PC-3 (cell line): ENCODE measurements at regions not wholly inside any gene's neighbourhood (a gene's known extent, or its start where the extent isn't known, plus 50 kb on each side); places are given as distances from the start of the nearest gene placed in this dataset.

ENCODE experiments used
- ATAC-seq: fragments of 200-7000 bp; cut with Tn5 transposase; 2 replicates; pipeline ENCODE4 v1.9.1; 2020; ENCODE audit warnings: mild to moderate bottlenecking, moderate library complexity
- BruUV-seq: library from RNA; stranded (reverse); fragments of 400-500 nt; replicated peaks from 2 replicates; lab custom pipeline; 2021; lab: Mats Ljungman, UMichigan
- CTCF ChIA-PET: fragments of 300-600 bp; sonication (Branson Sonifier 250); formaldehyde crosslinking; loops from one replicate; lab custom pipeline; 2022; ENCODE audit warnings: antibody characterized with exemption; lab: Charles Lee
- POLR2A ChIA-PET: fragments of 300-600 bp; sonication (Branson Sonifier 250); formaldehyde crosslinking; loops from one replicate; lab custom pipeline; 2022; ENCODE audit warnings: antibody characterized with exemption; ENCODE audit not compliant: unreplicated experiment; lab: Charles Lee
- DNase-seq: peaks from one replicate; pipeline ENCODE4 v3.0.0-alpha.2; 2015
- H2AFZ ChIP-seq: fragments of 300-600 bp; sonication (generic); 2 replicates; pipeline ENCODE4 v1.6.0; 2016; ENCODE audit warnings: antibody characterized with exemption, low read length
- H3F3A ChIP-seq: fragments of 300-600 bp; sonication (generic); one replicate; pipeline ENCODE4 v1.6.0; 2017; ENCODE audit warnings: antibody characterized with exemption, low read length, control low read depth, mild to moderate bottlenecking; ENCODE audit not compliant: unreplicated experiment
- H3K27ac ChIP-seq: fragments of 300-600 bp; sonication (generic); 2 replicates; pipeline ENCODE4 v1.5.1; 2016; ENCODE audit warnings: mild to moderate bottlenecking, low read length
- H3K27me3 ChIP-seq: fragments of 300-600 bp; sonication (generic); 2 replicates; pipeline ENCODE4 v1.6.1; 2016; ENCODE audit warnings: low read length, mixed read lengths
- H3K36me3 ChIP-seq: fragments of 300-600 bp; sonication (generic); 2 replicates; pipeline ENCODE4 v1.6.1; 2016; ENCODE audit warnings: low read depth, mixed run types, low read length, mixed read lengths
- H3K4me1 ChIP-seq: fragments of 300-600 bp; sonication (generic); 2 replicates; pipeline ENCODE4 v1.5.1; 2016; ENCODE audit warnings: low read length; ENCODE audit not compliant: insufficient read depth
- H3K4me2 ChIP-seq: fragments of 300-600 bp; sonication (generic); 2 replicates; pipeline ENCODE4 v1.6.0; 2016; ENCODE audit warnings: low read length
- H3K4me3 ChIP-seq: fragments of 300-600 bp; sonication (generic); 2 replicates; pipeline ENCODE4 v1.5.1; 2016; ENCODE audit warnings: mild to moderate bottlenecking, low read length, mixed read lengths
- H3K79me2 ChIP-seq: fragments of 300-600 bp; sonication (generic); 2 replicates; pipeline ENCODE4 v1.6.1; 2017; ENCODE audit warnings: low read length, mixed read lengths
- H3K9ac ChIP-seq: fragments of 300-600 bp; sonication (generic); 2 replicates; pipeline ENCODE4 v1.6.0; 2016; ENCODE audit warnings: mild to moderate bottlenecking, low read length
- H3K9me2 ChIP-seq: fragments of 300-600 bp; sonication (generic); replicated peaks from 2 replicates; pipeline ENCODE4 v1.6.1; 2016; ENCODE audit warnings: mixed run types, low read length, mixed read lengths
- H3K9me3 ChIP-seq: fragments of 300-600 bp; sonication (generic); 2 replicates; pipeline ENCODE4 v1.6.1; 2016; ENCODE audit warnings: low read length, mixed read lengths
- H4K20me1 ChIP-seq: fragments of 300-600 bp; sonication (generic); 2 replicates; pipeline ENCODE4 v1.6.1; 2016; ENCODE audit warnings: low read length, mixed read lengths
- CTCF ChIP-seq: fragments of 300-600 bp; sonication (generic); conservative IDR thresholded peaks from 2 replicates; pipeline ENCODE4 v1.5.1; 2017; ENCODE audit warnings: antibody characterized with exemption, low read depth, mild to moderate bottlenecking, low read length
- EZH2 ChIP-seq: fragments of 300-600 bp; sonication (generic); IDR thresholded peaks from one replicate; pipeline ENCODE4 v1.6.1; 2017; ENCODE audit warnings: antibody characterized with exemption, mild to moderate bottlenecking, low read length; ENCODE audit not compliant: unreplicated experiment
- EZH2phosphoT487 ChIP-seq: fragments of 300-600 bp; sonication (generic); IDR thresholded peaks from 2 replicates; pipeline ENCODE4 v1.6.1; 2018; ENCODE audit warnings: mild to moderate bottlenecking, antibody characterized with exemption, low read length, borderline replicate concordance
- intact Hi-C: fragments of 100-400 bp; cut with micrococcal nuclease; formaldehyde crosslinking; loops from 2 replicates; pipeline ENCODE4 v1.9.0; 2023

- POLR2A ChIA-PET: no interaction called here
- intact Hi-C loops: no loop called here
Measured at GRCh38 chr4:107304699-107305286, 268.7 kb upstream of the DKK2 start.

GRCh38 chr4:107299646-107300045, 263.5 kb upstream of the DKK2 start:
- H3K4me2 ChIP-seq: no peak overlapping the region
- CTCF ChIA-PET: no interaction called here

More at GRCh38 chr4:107304699-107305286, 268.7 kb upstream of the DKK2 start:
- Histone ChIP-seq H3K27ac (no peak overlapping the region), H3F3A (no peaks in the 10 kb centered on the region), H2AFZ (no peak overlapping the region), H3K4me2 (no peak overlapping the region), H3K27me3 (no peaks in the 10 kb centered on the region), H4K20me1 (no peaks in the 10 kb centered on the region), H3K4me1 (no peaks in the 10 kb centered on the region), H3K4me3 (no peak overlapping the region), H3K9ac (no peak overlapping the region), H3K79me2 (no peaks in the 10 kb centered on the region), H3K9me2 (no peaks in the 10 kb centered on the region), H3K9me3 (no peaks in the 10 kb centered on the region), H3K36me3 (no peaks in the 10 kb centered on the region)
- DNase-seq: no peak
- no peak for TF ChIP-seq CTCF
- no peak for TF ChIP-seq EZH2
- no peak for TF ChIP-seq EZH2phosphoT487
- BruUV-seq: no TSS peak
- CTCF ChIA-PET: no interaction called here
- ATAC-seq: no peak

More at GRCh38 chr4:107299646-107300045, 263.5 kb upstream of the DKK2 start:
- no peak for DNase-seq
- TF ChIP-seq EZH2 (no peak), CTCF (no peak), EZH2phosphoT487 (no peak)
- Histone ChIP-seq H3K27me3 (no peaks in the 10 kb centered on the region), H4K20me1 (no peaks in the 10 kb centered on the region), H3K79me2 (no peaks in the 10 kb centered on the region), H3K9ac (no peak overlapping the region), H3K4me3 (no peak overlapping the region), H3K9me2 (no peaks in the 10 kb centered on the region), H3F3A (no peaks in the 10 kb centered on the region), H3K36me3 (no peaks in the 10 kb centered on the region), H3K9me3 (no peaks in the 10 kb centered on the region), H2AFZ (no peak overlapping the region), H3K27ac (no peak overlapping the region), H3K4me1 (no peaks in the 10 kb centered on the region)
- no TSS peak for BruUV-seq
- no peak for ATAC-seq
- POLR2A ChIA-PET: no interaction called here
- intact Hi-C loops: no loop called here
